ENCODE measurements at regions not wholly inside any gene's neighbourhood (a gene's known extent, or its start where the extent isn't known, plus 50 kb on each side); places are given as distances from the start of the nearest gene placed in this dataset.
"Not testable (repeated sequence)": the region's sequence is repeated elsewhere in the genome, so short reads cannot be mapped to it uniquely, and the experiment has no call there.

GRCh38 chr9:13929013-13929412 is 384.9 kb downstream of the NFIB start:
- Histone ChIP-seq H3K4me3 (no peak overlapping the region), H3K36me3 (no peaks in the 10 kb centered on the region), H3K27me3 (no peaks in the 10 kb centered on the region), H3K9me3 (peaks cover 10% of the 10 kb centered on the region)
- no peak for DNase-seq

- Histone ChIP-seq H3K27me3 (no peaks in the 10 kb centered on the region), H3K9me3 (peaks cover 29% of the 10 kb centered on the region), H3K36me3 (no peaks in the 10 kb centered on the region), H3K4me3 (no peak overlapping the region)
- DNase-seq, result no peak
Measured at GRCh38 chr9:13923381-13923780, 390.6 kb downstream of the NFIB start.

GRCh38 chr9:13920557-13920956 is 393.4 kb downstream of the NFIB start:
- Histone ChIP-seq H3K9me3 (peaks cover 23% of the 10 kb centered on the region), H3K36me3 (no peaks in the 10 kb centered on the region), H3K4me3 (no peak overlapping the region), H3K27me3 (no peaks in the 10 kb centered on the region)
- no peak for DNase-seq

GRCh38 chr9:13919401-13919800 is 394.5 kb downstream of the NFIB start:
- Histone ChIP-seq H3K27me3 (no peaks in the 10 kb centered on the region), H3K9me3 (peaks cover 23% of the 10 kb centered on the region), H3K36me3 (no peaks in the 10 kb centered on the region), H3K4me3 (no peak overlapping the region)
- no peak for DNase-seq

- no peaks in the 10 kb centered on the region for H3K36me3 ChIP-seq
- H3K9me3 ChIP-seq, result peaks cover 4% of the 10 kb centered on the region
- no peak overlapping the region for H3K4me3 ChIP-seq
- H3K27me3 ChIP-seq, result no peaks in the 10 kb centered on the region
- DNase-seq, result no peak
Measured at GRCh38 chr9:13917534-13917933, 396.4 kb downstream of the NFIB start.

GRCh38 chr9:13915591-13916301 is 398.2 kb downstream of the NFIB start:
- Histone ChIP-seq H3K9me3 (no peaks in the 10 kb centered on the region), H3K36me3 (no peaks in the 10 kb centered on the region), H3K4me3 (no peak overlapping the region), H3K27me3 (no peaks in the 10 kb centered on the region; the same call in 1 of the 2 replicates)
- no peak for DNase-seq

- Histone ChIP-seq H3K9me3 (no peaks in the 10 kb centered on the region), H3K27me3 (no peaks in the 10 kb centered on the region; the same call in 1 of the 2 replicates), H3K36me3 (no peaks in the 10 kb centered on the region), H3K4me3 (no peak overlapping the region)
- no peak for DNase-seq
Measured at GRCh38 chr9:13915131-13915530, 398.8 kb downstream of the NFIB start.

GRCh38 chr9:13911473-13911872 is 402.5 kb downstream of the NFIB start:
- no peaks in the 10 kb centered on the region; the same call in 1 of the 2 replicates for H3K27me3 ChIP-seq
- DNase-seq, result no peak
- H3K36me3 ChIP-seq, result no peaks in the 10 kb centered on the region
- H3K4me3 ChIP-seq, result no peak overlapping the region
- peaks cover 14% of the 10 kb centered on the region for H3K9me3 ChIP-seq

- not testable (repeated sequence) for H3K36me3 ChIP-seq, DNase-seq, H3K4me3 ChIP-seq, H3K27me3 ChIP-seq
- peaks cover 22% of the 10 kb centered on the region for H3K9me3 ChIP-seq
Measured at GRCh38 chr9:13907842-13908241, 406.1 kb downstream of the NFIB start.

- Histone ChIP-seq H3K4me3 (no peak overlapping the region), H3K27me3 (no peaks in the 10 kb centered on the region), H3K9me3 (peaks cover 22% of the 10 kb centered on the region), H3K36me3 (no peaks in the 10 kb centered on the region)
- no peak for DNase-seq
Measured at GRCh38 chr9:13904746-13905145, 409.2 kb downstream of the NFIB start.

- Histone ChIP-seq H3K9me3 (peaks cover 22% of the 10 kb centered on the region), H3K27me3 (no peaks in the 10 kb centered on the region), H3K4me3 (no peak overlapping the region), H3K36me3 (no peaks in the 10 kb centered on the region)
- DNase-seq, result no peak
Measured at GRCh38 chr9:13904311-13904710, 409.6 kb downstream of the NFIB start.

GRCh38 chr9:13902286-13903066 is 411.5 kb downstream of the NFIB start:
- H3K27me3 ChIP-seq, result no peaks in the 10 kb centered on the region
- DNase-seq, result no peak
- H3K9me3 ChIP-seq, result peaks cover 14% of the 10 kb centered on the region
- no peak overlapping the region for H3K4me3 ChIP-seq
- H3K36me3 ChIP-seq, result no peaks in the 10 kb centered on the region

GRCh38 chr9:13901176-13901575 is 412.8 kb downstream of the NFIB start:
- Histone ChIP-seq H3K36me3 (no peaks in the 10 kb centered on the region), H3K27me3 (no peaks in the 10 kb centered on the region), H3K9me3 (peaks cover 5% of the 10 kb centered on the region), H3K4me3 (no peak overlapping the region)
- no peak for DNase-seq

- H3K9me3 ChIP-seq, result 0 out of 2 replicates have a peak, but pooled peaks cover 2% of the 10 kb centered on the region
Measured at GRCh38 chr9:13900449-13900848, 413.5 kb downstream of the NFIB start.

GRCh38 chr9:13899924-13900323 is 414.0 kb downstream of the NFIB start:
- Histone ChIP-seq H3K27me3 (no peaks in the 10 kb centered on the region), H3K36me3 (no peaks in the 10 kb centered on the region), H3K9me3 (no peaks in the 10 kb centered on the region), H3K4me3 (no peak overlapping the region)
- DNase-seq, result no peak

More at GRCh38 chr9:13900449-13900848, 413.5 kb downstream of the NFIB start:
- no peak overlapping the region for H3K4me3 ChIP-seq
- no peak for DNase-seq
- H3K27me3 ChIP-seq, result no peaks in the 10 kb centered on the region
- H3K36me3 ChIP-seq, result no peaks in the 10 kb centered on the region

GRCh38 chr9:13898957-13899356 is 415.0 kb downstream of the NFIB start:
- Histone ChIP-seq H3K27me3 (no peaks in the 10 kb centered on the region), H3K36me3 (no peaks in the 10 kb centered on the region), H3K9me3 (no peaks in the 10 kb centered on the region), H3K4me3 (no peak overlapping the region)
- DNase-seq, result peak; percentile 32

GRCh38 chr9:13896922-13897835 is 416.8 kb downstream of the NFIB start:
- no peak for DNase-seq
- Histone ChIP-seq H3K27me3 (no peaks in the 10 kb centered on the region), H3K4me3 (no peak overlapping the region), H3K9me3 (no peaks in the 10 kb centered on the region), H3K36me3 (no peaks in the 10 kb centered on the region)

Measured in MG63 (cell line).